ENCODE measurements at regions not wholly inside any gene's neighbourhood (a gene's known extent, or its start where the extent isn't known, plus 50 kb on each side); places are given as distances from the start of the nearest gene placed in this dataset.
"Not testable (repeated sequence)": the region's sequence is repeated elsewhere in the genome, so short reads cannot be mapped to it uniquely, and the experiment has no call there.

DNA sequence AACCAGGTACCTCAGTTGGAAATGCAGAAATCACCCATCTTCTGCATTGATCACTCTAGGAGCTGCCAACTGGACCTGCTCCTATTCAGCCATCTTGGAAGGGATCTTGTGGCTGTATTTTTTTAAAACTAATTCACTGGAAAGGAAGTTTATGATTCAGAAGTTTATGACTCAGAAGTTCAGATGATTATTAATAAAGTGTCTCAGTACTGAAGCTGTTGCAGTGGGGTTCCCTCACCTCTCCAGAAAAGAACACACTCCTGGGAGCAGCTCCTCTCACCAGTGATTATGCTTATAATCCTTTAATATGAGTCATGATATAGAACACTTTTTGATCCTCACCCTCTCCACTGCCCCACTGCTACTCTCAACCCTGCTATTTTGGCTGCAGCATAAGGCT lies 291.2 kb upstream of the HS3ST5 start:
- Mint-ChIP-seq H3K36me3 (ENCODE audit: low read depth) (no peaks in the 10 kb centered on the region), H3K4me1 (ENCODE audit: low read depth) (no peaks in the 10 kb centered on the region), H3K9me3 (peaks cover 16% of the 10 kb centered on the region), H3K27me3 (no peaks in the 10 kb centered on the region), H3K27ac (no peak overlapping the region), H3K4me3 (no peak overlapping the region)

GRCh38 chr6:114626226-114626625 lies 283.4 kb upstream of the HS3ST5 start:
- H3K27ac Mint-ChIP-seq = not testable (repeated sequence)

DNA sequence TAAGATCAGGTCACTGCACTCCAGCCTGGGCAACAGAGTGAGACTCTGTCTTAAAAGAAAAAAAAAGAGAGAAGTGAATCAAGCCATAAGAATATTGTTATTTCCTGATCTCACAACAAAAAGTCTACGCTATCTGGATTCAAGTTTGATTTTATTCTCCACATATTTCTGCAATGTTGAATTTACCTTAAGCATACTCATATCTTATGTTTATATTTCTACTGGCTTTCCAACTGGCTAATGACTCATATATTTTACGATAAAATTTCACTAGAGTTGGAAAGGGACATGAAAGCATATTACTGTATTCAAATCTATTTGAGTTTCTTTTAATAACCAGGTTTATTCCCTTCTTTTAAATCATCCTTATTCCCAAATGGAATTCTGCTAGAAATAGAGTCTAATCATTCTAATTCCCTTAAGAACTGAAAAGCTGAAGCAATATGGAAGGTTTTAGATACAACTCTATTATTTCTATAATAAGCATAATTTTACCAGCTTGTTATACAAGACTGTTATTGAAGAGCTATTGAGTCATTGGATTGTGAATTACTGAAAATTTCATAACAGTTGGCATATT lies 276.9 kb upstream of the HS3ST5 start:
- Mint-ChIP-seq H3K27me3 (no peaks in the 10 kb centered on the region), H3K27ac (no peak overlapping the region), H3K4me1 (ENCODE audit: low read depth) (no peaks in the 10 kb centered on the region), H3K9me3 (peaks cover 4% of the 10 kb centered on the region), H3K4me3 (no peak overlapping the region), H3K36me3 (ENCODE audit: low read depth) (no peaks in the 10 kb centered on the region)

More at GRCh38 chr6:114626226-114626625, 283.4 kb upstream of the HS3ST5 start:
- not testable (repeated sequence) for H3K9me3 Mint-ChIP-seq; H3K36me3 Mint-ChIP-seq (ENCODE audit: low read depth); H3K27me3 Mint-ChIP-seq; H3K4me3 Mint-ChIP-seq; H3K4me1 Mint-ChIP-seq (ENCODE audit: low read depth)

DNA sequence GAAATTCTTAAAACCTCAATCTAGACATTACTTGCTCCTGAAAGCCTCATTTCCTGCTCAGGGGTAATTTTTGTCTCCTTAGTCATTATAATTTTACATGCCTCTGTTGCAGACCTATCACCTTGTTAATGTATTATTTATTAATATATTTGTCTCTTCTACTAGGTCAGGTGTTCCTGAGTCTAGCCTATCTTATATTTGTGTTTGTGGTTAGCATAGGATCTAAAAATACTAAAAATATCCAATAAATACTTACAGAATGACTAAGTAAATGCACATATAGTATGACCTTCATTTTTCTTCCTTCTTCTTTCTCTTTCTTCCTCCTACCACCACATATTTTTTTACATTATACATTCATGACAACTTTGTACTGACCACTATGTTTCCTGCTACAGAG lies 268.9 kb upstream of the HS3ST5 start:
- Mint-ChIP-seq H3K36me3 (ENCODE audit: low read depth) (no peaks in the 10 kb centered on the region), H3K4me1 (ENCODE audit: low read depth) (no peaks in the 10 kb centered on the region), H3K9me3 (peaks cover 4% of the 10 kb centered on the region), H3K27me3 (no peaks in the 10 kb centered on the region), H3K27ac (no peak overlapping the region), H3K4me3 (no peak overlapping the region)

GRCh38 chr6:114608091-114608490 lies 265.3 kb upstream of the HS3ST5 start:
- H3K9me3 Mint-ChIP-seq = peaks cover 11% of the 10 kb centered on the region
- no peak overlapping the region for H3K4me3 Mint-ChIP-seq
- H3K27me3 Mint-ChIP-seq = no peaks in the 10 kb centered on the region
- no peaks in the 10 kb centered on the region for H3K4me1 Mint-ChIP-seq (ENCODE audit: low read depth)
- no peaks in the 10 kb centered on the region for H3K36me3 Mint-ChIP-seq (ENCODE audit: low read depth)
- H3K27ac Mint-ChIP-seq = no peak overlapping the region

DNA sequence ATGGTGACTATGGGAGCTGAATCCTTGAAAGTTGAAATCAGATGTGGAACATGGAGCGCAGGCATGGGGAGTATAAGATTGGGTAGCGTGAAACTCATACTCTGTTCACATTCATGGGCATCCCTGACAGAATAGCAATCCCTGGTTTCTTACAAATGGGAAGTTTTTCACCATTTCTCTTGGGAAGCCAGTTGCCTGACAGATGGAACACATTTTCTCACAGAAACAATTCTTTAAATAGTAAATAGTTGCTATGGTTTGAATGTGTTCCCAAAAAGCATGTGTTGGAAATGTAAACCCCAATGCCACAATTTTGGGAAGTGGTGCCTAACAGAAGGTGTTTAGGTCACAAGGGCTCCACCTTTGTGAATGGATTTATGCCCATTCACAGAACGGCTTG lies 262.8 kb upstream of the HS3ST5 start:
- no peaks in the 10 kb centered on the region for H3K27me3 Mint-ChIP-seq
- no peaks in the 10 kb centered on the region for H3K4me1 Mint-ChIP-seq (ENCODE audit: low read depth)
- no peak overlapping the region for H3K27ac Mint-ChIP-seq
- H3K4me3 Mint-ChIP-seq = no peak overlapping the region
- H3K9me3 Mint-ChIP-seq = peaks cover 11% of the 10 kb centered on the region
- H3K36me3 Mint-ChIP-seq (ENCODE audit: low read depth) = no peaks in the 10 kb centered on the region

- Mint-ChIP-seq H3K27me3 (no peaks in the 10 kb centered on the region), H3K27ac (no peak overlapping the region), H3K4me3 (no peak overlapping the region), H3K4me1 (ENCODE audit: low read depth) (no peaks in the 10 kb centered on the region), H3K9me3 (peaks cover 11% of the 10 kb centered on the region), H3K36me3 (ENCODE audit: low read depth) (no peaks in the 10 kb centered on the region)
Measured at GRCh38 chr6:114600381-114600780, 257.6 kb upstream of the HS3ST5 start.

GRCh38 chr6:114595591-114595990 lies 252.8 kb upstream of the HS3ST5 start:
- H3K36me3 Mint-ChIP-seq (ENCODE audit: low read depth) = no peaks in the 10 kb centered on the region
- no peaks in the 10 kb centered on the region for H3K9me3 Mint-ChIP-seq
- H3K4me3 Mint-ChIP-seq = no peak overlapping the region
- no peaks in the 10 kb centered on the region for H3K4me1 Mint-ChIP-seq (ENCODE audit: low read depth)
- H3K27me3 Mint-ChIP-seq = no peaks in the 10 kb centered on the region
- H3K27ac Mint-ChIP-seq = no peak overlapping the region

DNA sequence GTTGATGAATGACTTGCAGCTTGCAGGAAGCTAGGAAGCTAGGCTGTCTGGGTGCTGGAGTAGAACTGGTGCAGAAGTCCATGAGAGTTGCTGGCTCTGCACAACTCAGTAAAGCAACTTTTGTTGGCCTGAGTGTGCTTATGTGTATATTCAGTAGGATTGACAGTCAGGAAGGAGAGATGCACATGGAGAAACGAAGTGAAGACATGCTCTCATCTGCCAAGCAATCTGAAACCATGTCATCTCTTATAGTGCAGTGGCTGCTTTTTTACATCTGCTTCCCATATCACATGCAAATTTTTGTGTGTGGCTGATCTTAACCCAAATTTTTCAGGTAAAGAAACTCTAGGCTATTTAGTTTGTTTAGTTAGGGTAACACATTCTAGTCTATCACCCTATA lies 252.4 kb upstream of the HS3ST5 start:
- H3K4me3 Mint-ChIP-seq = no peak overlapping the region
- no peaks in the 10 kb centered on the region for H3K9me3 Mint-ChIP-seq
- H3K27me3 Mint-ChIP-seq = no peaks in the 10 kb centered on the region
- no peaks in the 10 kb centered on the region for H3K36me3 Mint-ChIP-seq (ENCODE audit: low read depth)
- H3K27ac Mint-ChIP-seq = no peak overlapping the region
- H3K4me1 Mint-ChIP-seq (ENCODE audit: low read depth) = no peaks in the 10 kb centered on the region

DNA sequence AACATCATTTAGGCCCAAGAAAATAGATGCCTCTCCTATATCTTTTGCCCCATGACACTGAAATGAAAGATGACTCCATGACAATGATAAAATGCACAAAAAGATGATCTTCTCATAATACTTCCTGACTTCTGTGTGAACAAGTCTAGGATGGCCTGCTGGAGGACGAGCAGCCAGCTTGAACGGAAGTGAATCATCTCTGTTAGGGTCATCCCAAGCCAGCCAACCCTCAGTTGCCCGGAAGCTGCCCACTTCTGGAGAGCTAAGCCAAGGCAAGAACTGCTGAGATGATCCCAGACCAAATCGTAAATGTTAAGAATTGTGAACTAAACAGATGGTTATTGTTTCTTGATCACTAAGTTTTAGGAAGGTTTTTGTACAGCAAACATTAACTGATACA lies 249.7 kb upstream of the HS3ST5 start:
- Mint-ChIP-seq H3K4me3 (no peak overlapping the region), H3K9me3 (no peaks in the 10 kb centered on the region), H3K27me3 (no peaks in the 10 kb centered on the region), H3K27ac (no peak overlapping the region), H3K36me3 (ENCODE audit: low read depth) (no peaks in the 10 kb centered on the region), H3K4me1 (ENCODE audit: low read depth) (no peaks in the 10 kb centered on the region)

DNA sequence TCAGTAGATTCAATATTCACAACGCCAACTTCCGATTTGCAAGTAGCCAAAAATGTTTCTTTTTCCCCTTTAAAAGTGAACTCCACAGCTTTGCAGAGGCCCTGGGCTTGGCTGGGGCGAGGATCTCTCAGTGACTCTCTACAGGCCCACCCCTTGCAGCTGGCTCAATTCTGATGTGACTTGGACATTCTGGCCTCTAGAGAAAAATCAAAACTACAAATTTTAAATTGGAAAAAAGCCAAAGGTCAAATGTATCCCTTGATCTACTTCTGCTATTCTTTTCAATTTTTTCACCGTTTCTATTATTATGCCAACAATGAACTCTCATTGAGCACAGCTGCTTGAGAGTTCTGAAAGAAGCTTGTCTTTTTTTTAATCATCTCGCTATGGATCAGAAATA lies 245.9 kb upstream of the HS3ST5 start:
- H3K27me3 Mint-ChIP-seq = no peaks in the 10 kb centered on the region
- H3K4me3 Mint-ChIP-seq = no peak overlapping the region
- no peaks in the 10 kb centered on the region for H3K9me3 Mint-ChIP-seq
- H3K4me1 Mint-ChIP-seq (ENCODE audit: low read depth) = no peaks in the 10 kb centered on the region
- no peak overlapping the region for H3K27ac Mint-ChIP-seq
- H3K36me3 Mint-ChIP-seq (ENCODE audit: low read depth) = no peaks in the 10 kb centered on the region

DNA sequence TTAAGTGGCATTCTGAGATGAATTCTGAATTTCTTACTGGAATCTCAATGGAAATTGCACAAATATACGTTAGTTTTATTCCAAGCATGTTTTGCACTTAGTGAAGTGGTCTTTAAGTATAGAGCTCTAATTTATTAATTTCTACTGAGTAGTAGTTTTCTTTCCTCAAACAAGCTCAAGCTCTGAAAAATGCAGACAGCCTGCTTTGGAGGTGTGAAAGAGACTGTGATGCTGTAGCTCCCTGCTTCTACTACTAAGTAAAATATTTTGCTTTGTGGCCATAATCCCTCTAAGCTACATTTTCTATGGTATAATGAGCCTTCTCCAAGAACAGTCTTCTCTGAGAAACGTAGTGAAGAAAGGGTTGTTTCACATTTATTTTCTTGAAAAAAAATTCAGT lies 243.5 kb upstream of the HS3ST5 start:
- no peak overlapping the region for H3K4me3 Mint-ChIP-seq
- H3K36me3 Mint-ChIP-seq (ENCODE audit: low read depth) = no peaks in the 10 kb centered on the region
- no peaks in the 10 kb centered on the region for H3K4me1 Mint-ChIP-seq (ENCODE audit: low read depth)
- H3K27ac Mint-ChIP-seq = no peak overlapping the region
- H3K9me3 Mint-ChIP-seq = no peaks in the 10 kb centered on the region
- H3K27me3 Mint-ChIP-seq = no peaks in the 10 kb centered on the region

DNA sequence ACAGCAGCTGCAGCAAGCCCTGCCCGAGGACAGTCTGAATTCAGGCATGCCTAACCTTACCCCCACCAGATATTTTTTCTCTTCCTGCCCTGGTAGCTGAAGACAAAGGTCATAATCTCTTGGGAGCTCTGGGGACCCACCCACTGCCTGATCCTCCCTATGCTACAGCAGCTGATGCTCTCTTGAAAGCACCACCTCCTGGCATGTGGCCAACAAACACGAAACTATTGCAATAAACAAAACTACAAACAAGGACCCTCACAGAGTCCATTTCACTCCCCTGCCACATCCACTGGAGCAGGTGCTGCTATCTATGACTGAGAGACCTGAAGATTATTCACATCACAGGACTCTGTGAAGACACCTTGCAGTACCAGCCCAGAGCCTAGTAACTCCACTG lies 238.5 kb upstream of the HS3ST5 start:
- Mint-ChIP-seq H3K27me3 (no peaks in the 10 kb centered on the region), H3K4me1 (ENCODE audit: low read depth) (no peaks in the 10 kb centered on the region), H3K27ac (no peak overlapping the region), H3K4me3 (no peak overlapping the region), H3K9me3 (peaks cover 13% of the 10 kb centered on the region), H3K36me3 (ENCODE audit: low read depth) (no peaks in the 10 kb centered on the region)

DNA sequence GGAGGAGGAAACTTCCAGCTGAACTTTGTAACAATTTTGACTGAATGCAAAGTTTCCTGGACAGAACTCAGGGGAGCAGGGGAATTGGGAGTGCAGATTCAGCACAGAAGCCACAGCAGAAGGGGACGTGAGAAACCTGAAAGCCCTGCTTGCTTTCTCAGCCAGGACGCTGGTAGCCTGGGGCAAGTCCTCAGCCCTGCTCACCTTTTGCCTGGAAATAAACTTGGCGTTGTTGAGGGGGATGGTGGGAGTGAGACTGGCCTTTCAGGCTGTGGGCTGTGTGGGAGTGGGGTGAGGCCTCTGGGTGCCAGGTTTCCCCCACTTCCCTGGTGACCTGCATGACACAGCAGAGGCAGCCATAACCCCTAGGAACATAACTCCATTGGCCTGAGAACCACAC lies 238.1 kb upstream of the HS3ST5 start:
- H3K4me3 Mint-ChIP-seq = no peak overlapping the region
- H3K27me3 Mint-ChIP-seq = no peaks in the 10 kb centered on the region
- H3K4me1 Mint-ChIP-seq (ENCODE audit: low read depth) = no peaks in the 10 kb centered on the region
- no peak overlapping the region for H3K27ac Mint-ChIP-seq
- no peaks in the 10 kb centered on the region for H3K36me3 Mint-ChIP-seq (ENCODE audit: low read depth)
- peaks cover 13% of the 10 kb centered on the region for H3K9me3 Mint-ChIP-seq

- H3K9me3 Mint-ChIP-seq = peaks cover 13% of the 10 kb centered on the region
- H3K36me3 Mint-ChIP-seq (ENCODE audit: low read depth) = no peaks in the 10 kb centered on the region
- no peaks in the 10 kb centered on the region for H3K27me3 Mint-ChIP-seq
- no peaks in the 10 kb centered on the region for H3K4me1 Mint-ChIP-seq (ENCODE audit: low read depth)
- no peak overlapping the region for H3K27ac Mint-ChIP-seq
- H3K4me3 Mint-ChIP-seq = no peak overlapping the region
Measured at GRCh38 chr6:114579486-114579885, 236.7 kb upstream of the HS3ST5 start.

- Mint-ChIP-seq H3K4me3 (no peak overlapping the region), H3K36me3 (ENCODE audit: low read depth) (no peaks in the 10 kb centered on the region), H3K27me3 (no peaks in the 10 kb centered on the region), H3K9me3 (peaks cover 13% of the 10 kb centered on the region), H3K4me1 (ENCODE audit: low read depth) (no peaks in the 10 kb centered on the region), H3K27ac (no peak overlapping the region)
Measured at GRCh38 chr6:114577109-114577508, 234.3 kb upstream of the HS3ST5 start.

All from stimulated activated naive CD8-positive, alpha-beta T cell treated with anti-CD3 and anti-CD28 coated beads, Interleukin-15, Interleukin-2, amounts not matched to agents 100 ng/mL and 50 ng/mL, for 24 hours (primary cell).